NT2/D1 (cell line): ENCODE measurements at regions not wholly inside any gene's neighbourhood (a gene's known extent, or its start where the extent isn't known, plus 50 kb on each side); places are given as distances from the start of the nearest gene placed in this dataset.

Source experiments
- YY1 ChIP-seq: IDR thresholded peaks from 2 replicates; pipeline ENCODE4 v1.6.1; 2011; ENCODE audit not compliant: insufficient read length, insufficient read depth
- ZNF274 ChIP-seq: IDR thresholded peaks from 2 replicates; pipeline ENCODE4 v1.6.1; 2011; ENCODE audit warnings: mild to moderate bottlenecking, low read depth, low read length

- TF ChIP-seq ZNF274 (no peak), YY1 (no peak)
These were observed 95.6 kb upstream of the SNX7 start for GRCh38 chr1:98565951-98566350.
